Prostate gland (tissue), 2 donors: ENCODE measurements at regions not wholly inside any gene's neighbourhood (a gene's known extent, or its start where the extent isn't known, plus 50 kb on each side); places are given as distances from the start of the nearest gene placed in this dataset.

Experiments used
- POLR2A ChIP-seq: fragments of 450-650 bp; IDR thresholded peaks from one replicate; pipeline ENCODE4 v1.6.1; 2016; ENCODE audit warnings: antibody characterized with exemption, mild to moderate bottlenecking
- POLR2AphosphoS5 ChIP-seq: sonication (generic); formaldehyde crosslinking; IDR thresholded peaks from one replicate; pipeline ENCODE4 v1.6.1; 2017; ENCODE audit warnings: antibody characterized with exemption
- TF ChIP-seq, protein P1 (sequence below), 4 experiments: fragments of 200-600 bp in 2 of 4; fragments of 450-650 bp in 2 of 4; sonication (generic) in 2 of 4; IDR thresholded peaks; 1 replicate in 3 of 4; 2 replicates in 1 of 4; pipeline ENCODE4 v1.5.1; 2016 to 2019; ENCODE audit warnings: antibody characterized with exemption in 4 of 4, mild to moderate bottlenecking in 2 of 4, moderate library complexity in 2 of 4

DNA sequence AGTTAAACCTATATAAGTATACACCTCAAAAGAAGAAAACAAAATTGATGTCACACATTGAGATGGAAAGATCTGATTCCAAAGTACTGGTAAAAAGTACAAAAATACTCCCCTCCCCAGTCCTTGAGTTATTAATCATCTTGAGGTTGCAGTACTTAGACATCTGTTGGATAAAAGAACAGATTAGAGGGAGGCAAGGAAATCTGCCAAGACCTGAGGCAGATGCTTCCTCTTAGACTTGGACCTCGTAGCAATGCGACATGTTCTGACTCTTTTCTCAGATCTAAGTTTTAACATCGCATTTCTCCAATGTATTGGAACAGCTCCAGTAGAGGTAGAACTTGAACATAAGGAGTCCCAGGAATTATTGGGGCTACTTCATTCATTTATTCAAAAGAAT, 187.9 kb upstream of the GRIN2B start:
- TF ChIP-seq, protein P1, sequence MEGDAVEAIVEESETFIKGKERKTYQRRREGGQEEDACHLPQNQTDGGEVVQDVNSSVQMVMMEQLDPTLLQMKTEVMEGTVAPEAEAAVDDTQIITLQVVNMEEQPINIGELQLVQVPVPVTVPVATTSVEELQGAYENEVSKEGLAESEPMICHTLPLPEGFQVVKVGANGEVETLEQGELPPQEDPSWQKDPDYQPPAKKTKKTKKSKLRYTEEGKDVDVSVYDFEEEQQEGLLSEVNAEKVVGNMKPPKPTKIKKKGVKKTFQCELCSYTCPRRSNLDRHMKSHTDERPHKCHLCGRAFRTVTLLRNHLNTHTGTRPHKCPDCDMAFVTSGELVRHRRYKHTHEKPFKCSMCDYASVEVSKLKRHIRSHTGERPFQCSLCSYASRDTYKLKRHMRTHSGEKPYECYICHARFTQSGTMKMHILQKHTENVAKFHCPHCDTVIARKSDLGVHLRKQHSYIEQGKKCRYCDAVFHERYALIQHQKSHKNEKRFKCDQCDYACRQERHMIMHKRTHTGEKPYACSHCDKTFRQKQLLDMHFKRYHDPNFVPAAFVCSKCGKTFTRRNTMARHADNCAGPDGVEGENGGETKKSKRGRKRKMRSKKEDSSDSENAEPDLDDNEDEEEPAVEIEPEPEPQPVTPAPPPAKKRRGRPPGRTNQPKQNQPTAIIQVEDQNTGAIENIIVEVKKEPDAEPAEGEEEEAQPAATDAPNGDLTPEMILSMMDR (IDR thresholded peaks at IDR 0.05): no peak
- no peak for TF ChIP-seq POLR2A
- no peak for TF ChIP-seq POLR2AphosphoS5
